Testis (tissue), 2 donors: ENCODE measurements at regions not wholly inside any gene's neighbourhood (a gene's known extent, or its start where the extent isn't known, plus 50 kb on each side); places are given as distances from the start of the nearest gene placed in this dataset.

Experiments used
- DNase-seq: peaks from one replicate; pipeline ENCODE4 v3.0.0-alpha.2; 2019
- H3K27ac ChIP-seq, 2 donors: fragments of 200-600 bp; sonication (generic); one replicate each; pipeline ENCODE4 v1.5.1; 2019
- H3K27me3 ChIP-seq: fragments of 200-600 bp; sonication (generic); one replicate; pipeline ENCODE4 v1.5.1; 2019
- H3K36me3 ChIP-seq: fragments of 200-600 bp; sonication (generic); one replicate; pipeline ENCODE4 v1.5.1; 2017; ENCODE audit warnings: low read depth; ENCODE audit errors: missing control alignments
- H3K4me1 ChIP-seq: fragments of 200-600 bp; sonication (generic); one replicate; pipeline ENCODE4 v1.5.1; 2019
- H3K4me3 ChIP-seq, 2 donors: fragments of 200-600 bp; sonication (generic); one replicate each; pipeline ENCODE4 v1.5.1; 2017 to 2019
- H3K9me3 ChIP-seq: fragments of 200-600 bp; sonication (generic); one replicate; pipeline ENCODE4 v1.5.1; 2017
- CTCF ChIP-seq, 3 experiments: fragments of 450-650 bp in 2 of 3; fragments of 200-600 bp in 1 of 3; sonication (generic) in 1 of 3; IDR thresholded peaks; one replicate each; pipeline ENCODE4 v1.5.1; 2016 to 2019; ENCODE audit warnings: antibody characterized with exemption in 3 of 3, mild to moderate bottlenecking in 2 of 3, moderate library complexity in 1 of 3
- POLR2A ChIP-seq: fragments of 450-650 bp; IDR thresholded peaks from one replicate; pipeline ENCODE4 v1.6.1; 2017; ENCODE audit warnings: antibody characterized with exemption, mild to moderate bottlenecking, moderate library complexity
- WGBS, 2 donors: methylation state at CpG; one replicate each; pipeline ENCODE4 v1.1.5; 2018; 5-methylcytosine and 5-hydroxymethylcytosine counted together
- intact Hi-C: fragments of 100-400 bp; cut with DNase I; formaldehyde crosslinking; loops from one replicate; pipeline ENCODE4 v1.15.1; 2023; ENCODE audit warnings: low total_unique reads

GRCh38 chr3:161640181-161640580 lies 143.6 kb downstream of the OTOL1 start:
- Histone ChIP-seq H3K9me3 (no peaks in the 10 kb centered on the region), H3K27me3 (no peaks in the 10 kb centered on the region), H3K27ac (no peak overlapping the region), H3K36me3 (no peaks in the 10 kb centered on the region), H3K4me3 (no peak overlapping the region), H3K4me1 (no peaks in the 10 kb centered on the region)
- TF ChIP-seq CTCF (IDR thresholded peaks at IDR 0.05) (no peak), POLR2A (no peak)
- intact Hi-C loops: no loop called here
- 56 to 86% methylated on average over 1 of the region's 1 CpG for WGBS, 2 donors
- no peak for DNase-seq

DNA sequence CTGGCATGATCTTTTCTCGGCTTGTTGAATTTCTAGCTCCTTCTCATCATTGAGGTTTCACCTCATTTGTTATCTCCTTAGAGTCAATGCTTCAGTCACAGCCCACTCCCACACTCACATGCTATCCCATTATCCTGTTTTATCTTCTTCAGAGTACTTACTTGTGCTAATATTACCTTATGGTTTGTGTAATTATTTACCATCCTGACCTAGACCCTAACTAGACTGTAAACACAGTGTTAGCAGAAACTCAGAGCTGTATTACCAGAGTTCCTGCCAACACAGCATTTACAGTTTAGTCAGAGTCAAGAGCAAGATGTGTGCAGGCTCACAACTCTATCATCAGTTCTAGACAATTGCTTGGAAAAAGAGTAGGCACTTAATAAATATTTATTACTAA lies 144.7 kb downstream of the OTOL1 start:
- no peaks in the 10 kb centered on the region for H3K4me1 ChIP-seq
- DNase-seq: no peak
- H3K9me3 ChIP-seq: no peaks in the 10 kb centered on the region
- no peak overlapping the region for H3K4me3 ChIP-seq
- intact Hi-C loops: no loop called here
- no peak overlapping the region for H3K27ac ChIP-seq
- no peak for TF ChIP-seq CTCF (IDR thresholded peaks at IDR 0.05)
- no peak for TF ChIP-seq POLR2A
- 83 to 93% methylated on average over 1 of the region's 1 CpG for WGBS, 2 donors
- no peaks in the 10 kb centered on the region for H3K27me3 ChIP-seq
- no peaks in the 10 kb centered on the region for H3K36me3 ChIP-seq

- intact Hi-C loops: no loop called here
- H3K4me3 ChIP-seq: no peak overlapping the region
- TF ChIP-seq POLR2A (no peak), CTCF (IDR thresholded peaks at IDR 0.05) (no peak)
- no peaks in the 10 kb centered on the region for H3K9me3 ChIP-seq
- H3K4me1 ChIP-seq: no peaks in the 10 kb centered on the region
- no peak for DNase-seq
- H3K27me3 ChIP-seq: no peaks in the 10 kb centered on the region
- no peaks in the 10 kb centered on the region for H3K36me3 ChIP-seq
- 52 to 59% methylated on average over 6 of the region's 6 CpGs for WGBS, 2 donors
- H3K27ac ChIP-seq: no peak overlapping the region
Observed at GRCh38 chr3:161644891-161645635, 148.5 kb downstream of the OTOL1 start.

- Histone ChIP-seq H3K4me1 (no peaks in the 10 kb centered on the region), H3K27ac (no peak overlapping the region), H3K27me3 (no peaks in the 10 kb centered on the region), H3K4me3 (no peak overlapping the region), H3K9me3 (no peaks in the 10 kb centered on the region), H3K36me3 (no peaks in the 10 kb centered on the region)
- WGBS, 2 donors: 69 to 84% methylated on average over 2 of the region's 2 CpGs
- intact Hi-C loops: no loop called here
- TF ChIP-seq CTCF (IDR thresholded peaks at IDR 0.05) (no peak), POLR2A (no peak)
- DNase-seq: no peak
Observed at GRCh38 chr3:161647936-161648470, 151.4 kb downstream of the OTOL1 start.

DNA sequence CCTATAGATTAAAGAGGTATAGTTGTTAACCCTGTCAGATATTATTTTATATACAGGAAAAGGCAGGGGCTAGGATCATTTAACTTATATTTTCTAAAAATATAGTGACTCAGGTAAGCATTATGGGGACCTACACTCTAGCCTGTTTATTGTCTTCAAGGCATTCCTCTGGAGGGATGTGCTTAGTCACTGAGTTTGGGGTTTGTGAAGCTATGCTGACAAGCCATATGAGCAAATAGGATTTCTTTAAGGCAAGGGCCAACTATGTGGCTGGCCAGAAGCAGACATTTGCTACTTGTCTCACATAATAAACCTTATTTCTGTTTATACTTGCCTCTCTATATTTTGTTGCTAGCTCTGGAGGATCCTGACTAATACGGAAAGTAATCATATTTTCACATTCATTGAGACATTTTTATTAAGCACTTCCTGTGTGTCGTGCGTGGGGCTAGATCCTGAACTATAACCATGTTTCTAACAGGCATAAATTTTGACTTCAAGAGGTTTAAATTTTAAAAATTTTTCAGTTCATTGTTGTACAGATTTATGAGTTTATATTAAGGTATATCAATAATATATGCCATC lies 153.4 kb downstream of the OTOL1 start:
- TF ChIP-seq CTCF (IDR thresholded peaks at IDR 0.05): no peak
- no peak for TF ChIP-seq POLR2A
- Histone ChIP-seq H3K4me3 (no peak overlapping the region), H3K4me1 (no peaks in the 10 kb centered on the region), H3K27me3 (no peaks in the 10 kb centered on the region), H3K36me3 (no peaks in the 10 kb centered on the region), H3K27ac (no peak overlapping the region), H3K9me3 (no peaks in the 10 kb centered on the region)
- 77 to 86% methylated on average over 3 of the region's 3 CpGs for WGBS, 2 donors
- intact Hi-C loops: no loop called here
- no peak for DNase-seq
